ENCODE measurements at regions not wholly inside any gene's neighbourhood (a gene's known extent, or its start where the extent isn't known, plus 50 kb on each side); places are given as distances from the start of the nearest gene placed in this dataset.

- in situ Hi-C loops (cut with MboI) (no loop called here), intact Hi-C loops (cut with micrococcal nuclease) (no loop called here)
- Histone ChIP-seq H3K4me3 (no peak overlapping the region), H2AFZ (ENCODE audit: low read depth, low read length) (no peak overlapping the region), H3K36me3 (ENCODE audit: control insufficient read depth, insufficient read depth, low read length) (no peaks in the 10 kb centered on the region), H3K9me3 (replicated peaks; ENCODE audit: control insufficient read depth, insufficient read depth, low read depth, low read length) (no peaks in the 10 kb centered on the region), H3K4me2 (ENCODE audit: insufficient read depth, low read length) (no peak overlapping the region), H3K9ac (ENCODE audit: insufficient read depth in 1 of 2, low read depth in 2 of 2, low read length in 2 of 2) (no peak overlapping the region), H3K27me3 (ENCODE audit: control insufficient read depth in 2 of 2, insufficient read depth in 2 of 2, low read length in 2 of 2) (no peaks in the 10 kb centered on the region), H3K79me2 (ENCODE audit: control insufficient read depth, insufficient read depth, low read length) (no peaks in the 10 kb centered on the region), H4K20me1 (replicated peaks; ENCODE audit: control insufficient read depth, insufficient read depth, low read length) (no peaks in the 10 kb centered on the region), H3K9me1 (ENCODE audit: control insufficient read depth, insufficient read depth, low read length) (no peaks in the 10 kb centered on the region), H3K27ac (ENCODE audit: extremely low read depth, low read depth, low read length) (no peak overlapping the region), H3K4me1 (replicated peaks in 1 of 2; ENCODE audit: control insufficient read depth in 2 of 2, insufficient read depth in 2 of 2, low read length in 2 of 2) (peaks cover 0 to 10% of the 10 kb centered on the region in 2 experiments; a peak in 3 of 5 replicates)
- BruUV-seq (replicated peaks): no TSS peak
- ChIA-PET POLR2A (no interaction called here), CTCF (ENCODE audit: low intra/inter-chr PET ratio) (no interaction called here)
- ATAC-seq (no peak), DNase-seq (ENCODE audit: extremely low read depth in 1 of 4, low spot score in 3 of 4) (no peak), FAIRE-seq (no peak)
- TF ChIP-seq ZEB2 (IDR thresholded peaks at IDR 0.05) (no peak), ZNF280B (CRISPR knock-in tag; IDR thresholded peaks at IDR 0.05) (no peak), HMG20B (CRISPR knock-in tag; IDR thresholded peaks at IDR 0.05) (no peak), FOXK1 (CRISPR knock-in tag; IDR thresholded peaks at IDR 0.05; ENCODE audit: borderline replicate concordance) (no peak), ZNF699 (CRISPR knock-in tag; IDR thresholded peaks at IDR 0.05; ENCODE audit: insufficient replicate concordance) (no peak), ATF3 (IDR thresholded peaks at IDR 0.05) (no peak), ATF3 (CRISPR knock-in tag; conservative IDR thresholded peaks at IDR 0.05) (no peak)
- TF ChIP-seq, protein P1, sequence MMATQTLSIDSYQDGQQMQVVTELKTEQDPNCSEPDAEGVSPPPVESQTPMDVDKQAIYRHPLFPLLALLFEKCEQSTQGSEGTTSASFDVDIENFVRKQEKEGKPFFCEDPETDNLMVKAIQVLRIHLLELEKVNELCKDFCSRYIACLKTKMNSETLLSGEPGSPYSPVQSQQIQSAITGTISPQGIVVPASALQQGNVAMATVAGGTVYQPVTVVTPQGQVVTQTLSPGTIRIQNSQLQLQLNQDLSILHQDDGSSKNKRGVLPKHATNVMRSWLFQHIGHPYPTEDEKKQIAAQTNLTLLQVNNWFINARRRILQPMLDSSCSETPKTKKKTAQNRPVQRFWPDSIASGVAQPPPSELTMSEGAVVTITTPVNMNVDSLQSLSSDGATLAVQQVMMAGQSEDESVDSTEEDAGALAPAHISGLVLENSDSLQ (IDR thresholded peaks at IDR 0.05): no peak
- 44% methylated on average over 2 of the region's 2 CpGs for WGBS (ENCODE audit: insufficient coverage, low coverage, missing lambda C conversion rate)
Observed at GRCh38 chr6:139914910-139915309, 540.5 kb upstream of the CITED2 start.

All from K562 (cell line).